Transverse colon (tissue), 3 donors: ENCODE measurements at regions not wholly inside any gene's neighbourhood (a gene's known extent, or its start where the extent isn't known, plus 50 kb on each side); places are given as distances from the start of the nearest gene placed in this dataset.

Experiments used
- EP300 ChIP-seq: sonication (generic); formaldehyde crosslinking; IDR thresholded peaks from one replicate; pipeline ENCODE4 v1.6.1; 2017; ENCODE audit warnings: antibody characterized with exemption, low read depth
- POLR2A ChIP-seq: fragments of 450-650 bp; IDR thresholded peaks from one replicate; pipeline ENCODE4 v1.6.1; 2016; ENCODE audit warnings: antibody characterized with exemption, mild to moderate bottlenecking, moderate library complexity
- TF ChIP-seq, protein P1 (sequence below), 5 experiments: fragments of 200-600 bp in 3 of 5; fragments of 450-650 bp in 2 of 5; sonication (generic) in 3 of 5; IDR thresholded peaks; 1 replicate in 2 of 5; 2 replicates in 3 of 5; pipeline ENCODE4 v1.5.1; 2016 to 2017; ENCODE audit warnings: antibody characterized with exemption in 5 of 5, inconsistent platforms in 3 of 5, mild to moderate bottlenecking in 2 of 5, moderate library complexity in 1 of 5

DNA sequence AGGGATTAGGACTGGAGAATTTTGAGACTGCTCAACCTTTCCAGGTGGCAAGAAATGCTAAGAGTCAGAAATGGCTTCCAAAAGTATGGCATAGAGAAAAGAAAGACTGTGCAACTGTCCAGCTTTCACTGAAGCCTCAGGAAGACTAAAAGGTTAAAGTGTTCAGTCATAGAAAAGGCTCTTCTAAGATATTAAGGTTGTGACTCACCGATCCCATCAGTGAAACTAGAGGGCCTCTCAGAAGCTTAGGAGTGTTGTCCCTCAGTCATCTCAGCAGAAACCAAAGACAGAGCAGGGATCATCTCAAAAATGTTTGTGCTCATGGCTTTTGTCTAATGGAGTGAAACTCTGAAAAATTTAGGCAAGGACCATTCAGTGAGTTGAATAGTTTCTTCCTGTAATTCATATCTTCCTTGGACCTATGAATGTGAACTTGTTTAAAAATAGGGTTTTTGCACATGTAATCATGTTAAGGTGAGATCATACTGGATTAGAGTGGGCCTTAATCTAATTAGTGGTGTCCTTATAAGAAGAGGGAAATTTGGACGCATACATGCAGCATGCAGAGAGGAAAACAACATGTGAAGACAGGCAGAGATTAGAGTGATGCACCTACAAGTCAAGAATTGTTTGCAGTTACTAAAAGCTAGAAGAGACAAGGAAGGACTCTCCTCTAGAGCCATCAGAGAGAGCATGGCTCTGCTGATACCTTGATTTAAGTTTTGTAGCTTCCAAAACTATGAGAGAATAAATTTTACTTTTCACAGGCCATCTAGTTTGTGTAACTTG, 71.3 kb downstream of the RPE65 start:
- TF ChIP-seq, protein P1, sequence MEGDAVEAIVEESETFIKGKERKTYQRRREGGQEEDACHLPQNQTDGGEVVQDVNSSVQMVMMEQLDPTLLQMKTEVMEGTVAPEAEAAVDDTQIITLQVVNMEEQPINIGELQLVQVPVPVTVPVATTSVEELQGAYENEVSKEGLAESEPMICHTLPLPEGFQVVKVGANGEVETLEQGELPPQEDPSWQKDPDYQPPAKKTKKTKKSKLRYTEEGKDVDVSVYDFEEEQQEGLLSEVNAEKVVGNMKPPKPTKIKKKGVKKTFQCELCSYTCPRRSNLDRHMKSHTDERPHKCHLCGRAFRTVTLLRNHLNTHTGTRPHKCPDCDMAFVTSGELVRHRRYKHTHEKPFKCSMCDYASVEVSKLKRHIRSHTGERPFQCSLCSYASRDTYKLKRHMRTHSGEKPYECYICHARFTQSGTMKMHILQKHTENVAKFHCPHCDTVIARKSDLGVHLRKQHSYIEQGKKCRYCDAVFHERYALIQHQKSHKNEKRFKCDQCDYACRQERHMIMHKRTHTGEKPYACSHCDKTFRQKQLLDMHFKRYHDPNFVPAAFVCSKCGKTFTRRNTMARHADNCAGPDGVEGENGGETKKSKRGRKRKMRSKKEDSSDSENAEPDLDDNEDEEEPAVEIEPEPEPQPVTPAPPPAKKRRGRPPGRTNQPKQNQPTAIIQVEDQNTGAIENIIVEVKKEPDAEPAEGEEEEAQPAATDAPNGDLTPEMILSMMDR (IDR thresholded peaks at IDR 0.05), result no peak
- no peak for TF ChIP-seq POLR2A
- no peak for TF ChIP-seq EP300
